RWPE2 (cell line): ENCODE measurements at regions not wholly inside any gene's neighbourhood (a gene's known extent, or its start where the extent isn't known, plus 50 kb on each side); places are given as distances from the start of the nearest gene placed in this dataset.

Source experiments
- ATAC-seq: fragments of 200-7000 bp; cut with Tn5 transposase; 3 replicates; pipeline ENCODE4 v1.9.1; 2021; ENCODE audit warnings: low read depth
- DNase-seq: peaks from one replicate; pipeline ENCODE4 v3.0.0-alpha.2; 2020; ENCODE audit warnings: low spot score
- H3K27ac ChIP-seq: fragments of 450-650 bp; 2 replicates; pipeline ENCODE4 v1.5.1; 2017; ENCODE audit warnings: mild to moderate bottlenecking; ENCODE audit not compliant: poor library complexity, severe bottlenecking
- H3K27me3 ChIP-seq: fragments of 250-450 bp; sonication (Bioruptor Pico); 2 replicates; pipeline ENCODE4 v1.5.1; 2021; ENCODE audit warnings: mild to moderate bottlenecking, moderate library complexity; ENCODE audit not compliant: insufficient read depth, poor library complexity, severe bottlenecking
- H3K36me3 ChIP-seq: fragments of 250-450 bp; sonication (Bioruptor Pico); 2 replicates; pipeline ENCODE4 v1.5.1; 2020; ENCODE audit warnings: low read depth, mild to moderate bottlenecking, moderate library complexity
- H3K4me1 ChIP-seq: fragments of 250-450 bp; sonication (Bioruptor Pico); 2 replicates; pipeline ENCODE4 v1.5.1; 2021; ENCODE audit warnings: mild to moderate bottlenecking, moderate library complexity; ENCODE audit not compliant: insufficient read depth, poor library complexity, severe bottlenecking
- H3K4me3 ChIP-seq: fragments of 250-450 bp; sonication (Bioruptor Pico); 2 replicates; pipeline ENCODE4 v1.5.1; 2021; ENCODE audit warnings: mild to moderate bottlenecking, moderate library complexity; ENCODE audit not compliant: severe bottlenecking
- H3K9me3 ChIP-seq: fragments of 250-450 bp; sonication (Bioruptor Pico); 2 replicates; pipeline ENCODE4 v1.5.1; 2021; ENCODE audit warnings: mild to moderate bottlenecking, moderate library complexity; ENCODE audit not compliant: severe bottlenecking
- TF ChIP-seq, protein P1 (sequence below): fragments of 450-650 bp; IDR thresholded peaks from one replicate; pipeline ENCODE4 v1.5.1; 2017; ENCODE audit warnings: mild to moderate bottlenecking, moderate library complexity; ENCODE audit not compliant: poor library complexity, severe bottlenecking

DNA sequence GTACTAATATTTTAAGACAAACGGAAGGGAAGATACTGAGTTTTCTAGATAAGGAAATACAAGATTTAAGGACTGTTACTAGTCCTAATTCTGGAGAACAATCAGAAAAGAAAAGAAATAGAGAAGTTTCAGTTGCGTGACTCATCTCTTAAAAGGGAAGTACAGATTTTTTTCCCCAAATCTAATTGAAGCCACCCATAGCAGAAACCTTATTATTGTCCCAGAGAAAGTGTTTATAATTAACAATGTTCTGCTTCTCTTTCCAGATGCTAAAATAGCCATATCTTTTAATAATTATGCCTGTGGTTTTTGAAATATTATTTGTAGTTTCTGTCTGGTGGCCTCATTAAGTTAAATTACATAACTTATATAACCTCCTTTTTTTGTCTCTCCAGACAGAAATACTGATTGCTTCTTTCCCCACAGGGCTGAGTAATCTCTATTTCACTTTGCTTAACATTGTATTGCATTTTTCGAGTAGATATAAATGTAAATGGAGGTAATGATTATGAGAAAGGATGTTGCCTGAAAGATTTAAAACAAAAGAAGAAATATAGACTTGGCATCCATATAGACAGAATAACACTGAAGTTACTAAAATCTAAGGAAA lies 240.7 kb upstream of the MBL2 start:
- H3K36me3 ChIP-seq: no peaks in the 10 kb centered on the region
- ATAC-seq: no peak

DNA sequence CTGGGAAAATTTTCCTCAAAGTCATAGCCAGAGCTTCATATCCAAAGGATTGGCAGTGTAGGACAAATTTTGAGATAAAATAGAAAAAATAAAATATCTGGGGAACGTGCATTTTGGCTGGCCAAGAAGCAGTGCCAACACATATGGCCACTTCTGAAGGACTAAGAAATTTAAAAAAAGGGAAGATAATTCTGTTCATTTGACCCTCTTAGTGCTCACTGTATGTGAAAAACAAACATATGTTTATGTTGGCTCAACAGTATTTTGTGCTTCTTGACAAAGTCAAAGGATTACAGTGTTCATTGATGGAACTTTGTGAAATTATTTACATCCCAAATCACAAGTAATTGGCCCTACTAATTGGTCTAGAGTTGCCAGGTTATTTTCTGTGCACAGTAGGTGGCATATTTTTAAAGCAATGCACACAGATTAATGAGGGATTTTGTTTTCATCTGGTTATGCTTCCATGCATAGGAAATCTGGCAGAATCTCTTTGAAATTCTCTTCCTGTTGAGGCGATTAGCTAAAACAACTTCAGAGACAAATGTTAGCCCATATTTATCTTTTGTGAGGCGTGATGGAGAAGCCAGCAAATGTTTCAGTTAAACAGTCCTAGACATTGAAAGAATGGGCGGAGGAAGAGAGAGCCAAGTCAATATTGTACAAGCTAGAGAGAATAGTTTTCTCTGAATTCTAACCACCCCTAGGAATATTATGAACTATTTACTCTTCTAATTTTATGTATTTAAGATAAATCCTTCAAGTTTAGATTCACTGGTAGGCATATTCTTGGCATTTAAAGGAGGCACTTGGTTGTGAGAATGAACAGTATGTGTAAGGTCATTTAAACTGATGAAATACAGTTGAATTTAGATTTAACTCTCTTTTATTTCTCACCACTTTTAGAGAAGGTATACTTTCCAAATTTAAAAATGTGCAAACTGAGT lies 237.7 kb upstream of the MBL2 start:
- TF ChIP-seq, protein P1, sequence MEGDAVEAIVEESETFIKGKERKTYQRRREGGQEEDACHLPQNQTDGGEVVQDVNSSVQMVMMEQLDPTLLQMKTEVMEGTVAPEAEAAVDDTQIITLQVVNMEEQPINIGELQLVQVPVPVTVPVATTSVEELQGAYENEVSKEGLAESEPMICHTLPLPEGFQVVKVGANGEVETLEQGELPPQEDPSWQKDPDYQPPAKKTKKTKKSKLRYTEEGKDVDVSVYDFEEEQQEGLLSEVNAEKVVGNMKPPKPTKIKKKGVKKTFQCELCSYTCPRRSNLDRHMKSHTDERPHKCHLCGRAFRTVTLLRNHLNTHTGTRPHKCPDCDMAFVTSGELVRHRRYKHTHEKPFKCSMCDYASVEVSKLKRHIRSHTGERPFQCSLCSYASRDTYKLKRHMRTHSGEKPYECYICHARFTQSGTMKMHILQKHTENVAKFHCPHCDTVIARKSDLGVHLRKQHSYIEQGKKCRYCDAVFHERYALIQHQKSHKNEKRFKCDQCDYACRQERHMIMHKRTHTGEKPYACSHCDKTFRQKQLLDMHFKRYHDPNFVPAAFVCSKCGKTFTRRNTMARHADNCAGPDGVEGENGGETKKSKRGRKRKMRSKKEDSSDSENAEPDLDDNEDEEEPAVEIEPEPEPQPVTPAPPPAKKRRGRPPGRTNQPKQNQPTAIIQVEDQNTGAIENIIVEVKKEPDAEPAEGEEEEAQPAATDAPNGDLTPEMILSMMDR: no peak

More for the DNA sequence above, 240.7 kb upstream of the MBL2 start:
- no peaks in the 10 kb centered on the region for H3K27me3 ChIP-seq
- no peaks in the 10 kb centered on the region for H3K9me3 ChIP-seq
- TF ChIP-seq, protein P1: no peak
- H3K4me3 ChIP-seq: no peak overlapping the region
- no peak for DNase-seq
- no peak overlapping the region for H3K27ac ChIP-seq
- no peaks in the 10 kb centered on the region for H3K4me1 ChIP-seq

DNA sequence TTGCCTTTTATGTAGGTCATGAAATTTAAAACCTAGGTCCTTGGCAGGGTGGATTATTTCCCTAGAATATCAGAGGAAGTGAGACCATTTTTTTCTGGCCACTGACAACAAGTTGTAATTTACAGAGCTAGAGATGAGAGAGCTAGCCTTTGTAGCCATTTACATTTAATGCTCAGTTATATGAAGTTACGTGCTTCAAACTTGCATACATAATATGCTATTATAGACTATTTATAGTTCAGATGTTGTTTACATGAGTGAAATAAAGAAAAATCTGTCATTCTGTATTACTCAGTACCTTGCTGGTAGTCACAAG lies 234.9 kb upstream of the MBL2 start:
- Histone ChIP-seq H3K36me3 (no peaks in the 10 kb centered on the region), H3K9me3 (no peaks in the 10 kb centered on the region), H3K27ac (no peak overlapping the region), H3K4me3 (no peak overlapping the region), H3K27me3 (no peaks in the 10 kb centered on the region), H3K4me1 (no peaks in the 10 kb centered on the region)
- no peak for ATAC-seq
- no peak for DNase-seq
- TF ChIP-seq, protein P1: no peak

More for the DNA sequence above, 237.7 kb upstream of the MBL2 start:
- H3K4me3 ChIP-seq: no peak overlapping the region
- no peaks in the 10 kb centered on the region for H3K27me3 ChIP-seq
- no peaks in the 10 kb centered on the region for H3K9me3 ChIP-seq
- DNase-seq (no peak), ATAC-seq (no peak)
- H3K36me3 ChIP-seq: no peaks in the 10 kb centered on the region
- H3K27ac ChIP-seq: no peak overlapping the region
- no peaks in the 10 kb centered on the region for H3K4me1 ChIP-seq

DNA sequence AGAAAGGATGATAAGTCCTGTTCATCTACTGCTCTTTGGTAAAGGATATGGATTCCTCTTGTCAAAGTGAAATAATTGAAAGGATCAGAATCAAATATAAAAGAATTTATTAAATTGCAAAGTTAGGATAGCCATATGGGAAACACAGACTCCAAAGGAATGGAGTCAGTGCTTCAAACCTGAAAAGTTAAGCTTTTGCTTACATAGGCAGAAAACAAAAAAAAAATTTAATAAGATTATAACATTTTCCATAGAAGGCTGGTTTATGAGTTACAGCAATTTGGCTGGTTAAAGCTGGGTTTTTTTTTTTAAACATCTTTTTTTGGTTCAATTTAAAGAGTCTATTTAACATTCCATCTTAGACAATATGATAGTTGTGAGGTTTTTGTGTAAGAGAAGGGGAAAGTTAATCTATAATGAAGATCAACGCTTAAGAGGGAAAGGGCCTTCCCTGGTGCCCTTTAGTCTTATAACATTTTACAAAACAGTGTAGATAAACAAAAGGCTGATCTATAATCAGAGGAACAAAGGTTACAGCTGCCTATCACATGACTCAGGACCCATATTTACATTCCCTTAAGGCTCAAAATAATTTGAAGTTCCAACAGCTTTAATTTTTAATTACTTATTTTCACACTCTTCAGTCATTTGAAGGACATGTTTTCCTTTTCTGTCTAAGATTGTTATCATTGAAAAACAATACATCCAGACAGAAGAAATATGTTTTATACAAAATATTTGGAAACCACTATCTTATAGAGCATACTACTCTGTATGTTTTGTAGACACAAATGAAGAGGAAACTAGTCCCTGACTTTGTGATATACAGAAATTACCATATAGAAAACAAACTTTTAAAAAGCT lies 234.3 kb upstream of the MBL2 start:
- H3K27me3 ChIP-seq: no peaks in the 10 kb centered on the region
- TF ChIP-seq, protein P1: no peak
- DNase-seq (no peak), ATAC-seq (no peak)
- H3K4me3 ChIP-seq: no peak overlapping the region
- no peak overlapping the region for H3K27ac ChIP-seq
- no peaks in the 10 kb centered on the region for H3K9me3 ChIP-seq
- H3K36me3 ChIP-seq: no peaks in the 10 kb centered on the region
- no peaks in the 10 kb centered on the region for H3K4me1 ChIP-seq
